GM23338 (cell line): ENCODE measurements at regions not wholly inside any gene's neighbourhood (a gene's known extent, or its start where the extent isn't known, plus 50 kb on each side); places are given as distances from the start of the nearest gene placed in this dataset.

Experiments
- ATAC-seq: fragments of 200-7000 bp; cut with Tn5 transposase; 3 replicates; pipeline ENCODE4 v1.9.1; 2020
- DNase-seq: peaks from one replicate; pipeline ENCODE4 v3.0.0-alpha.2; 2015; ENCODE audit warnings: low spot score
- H2AFZ ChIP-seq: fragments of 200-600 bp; sonication (generic); 2 replicates; pipeline ENCODE4 v1.8.0; 2016; ENCODE audit warnings: antibody characterized with exemption, mild to moderate bottlenecking, moderate library complexity
- H3F3A ChIP-seq: fragments of 200-600 bp; sonication (generic); replicated peaks from 2 replicates; pipeline ENCODE4 v1.8.0; 2017; ENCODE audit warnings: antibody characterized with exemption, mixed run types, low read depth
- H3K27ac ChIP-seq: fragments of 200-600 bp; sonication (generic); 2 replicates; pipeline ENCODE4 v1.6.1; 2016; ENCODE audit warnings: low read depth
- H3K27me3 ChIP-seq: fragments of 200-600 bp; sonication (generic); 2 replicates; pipeline ENCODE4 v1.8.0; 2016; ENCODE audit warnings: mild to moderate bottlenecking, mixed run types, moderate library complexity; ENCODE audit not compliant: insufficient read depth
- H3K36me3 ChIP-seq: fragments of 200-600 bp; sonication (generic); 2 replicates; pipeline ENCODE4 v1.8.0; 2016; ENCODE audit warnings: mild to moderate bottlenecking; ENCODE audit not compliant: insufficient read depth
- H3K4me1 ChIP-seq: fragments of 200-600 bp; sonication (generic); 2 replicates; pipeline ENCODE4 v1.8.0; 2016; ENCODE audit warnings: mild to moderate bottlenecking, moderate library complexity; ENCODE audit not compliant: insufficient read depth
- H3K4me2 ChIP-seq: fragments of 200-600 bp; sonication (generic); 2 replicates; pipeline ENCODE4 v1.7.1; 2017; ENCODE audit warnings: mixed run types
- H3K4me3 ChIP-seq: fragments of 200-600 bp; sonication (generic); 2 replicates; pipeline ENCODE4 v1.6.1; 2016; ENCODE audit warnings: mixed run types
- H3K79me2 ChIP-seq: fragments of 200-600 bp; sonication (generic); replicated peaks from 2 replicates; pipeline ENCODE4 v1.8.0; 2017; ENCODE audit warnings: mild to moderate bottlenecking; ENCODE audit not compliant: insufficient read depth
- H3K9me2 ChIP-seq: fragments of 200-600 bp; sonication (generic); 2 replicates; pipeline ENCODE4 v1.8.0; 2017; ENCODE audit not compliant: insufficient read depth
- H4K20me1 ChIP-seq: fragments of 200-600 bp; sonication (generic); replicated peaks from 2 replicates; pipeline ENCODE4 v1.8.0; 2017; ENCODE audit warnings: mild to moderate bottlenecking; ENCODE audit not compliant: insufficient read depth
- H3K27ac Mint-ChIP-seq: 2 replicates; pipeline ENCODE4 v1.8.0; 2020; ENCODE audit warnings: inconsistent platforms, mild to moderate bottlenecking, moderate library complexity, mixed read lengths
- H3K27me3 Mint-ChIP-seq: 3 replicates; pipeline ENCODE4 v1.8.0; 2022; ENCODE audit warnings: low read depth, mild to moderate bottlenecking, moderate library complexity, mixed read lengths, inconsistent platforms; ENCODE audit not compliant: insufficient read depth, poor library complexity
- H3K36me3 Mint-ChIP-seq: 3 replicates; pipeline ENCODE4 v1.8.0; 2021; ENCODE audit warnings: low read depth, mild to moderate bottlenecking, inconsistent platforms, moderate library complexity, mixed read lengths
- H3K4me1 Mint-ChIP-seq: 3 replicates; pipeline ENCODE4 v1.8.0; 2020; ENCODE audit warnings: mild to moderate bottlenecking, inconsistent platforms, mixed read lengths
- H3K4me3 Mint-ChIP-seq: 3 replicates; pipeline ENCODE4 v1.8.0; 2021; ENCODE audit warnings: moderate library complexity, mild to moderate bottlenecking, inconsistent platforms, mixed read lengths
- H3K9me3 Mint-ChIP-seq: 3 replicates; pipeline ENCODE4 v1.8.0; 2020; ENCODE audit warnings: moderate library complexity, mild to moderate bottlenecking, inconsistent platforms, mixed read lengths
- CREB1 ChIP-seq: fragments of 250-450 bp; sonication (Bioruptor Pico); IDR thresholded peaks from 2 replicates; pipeline ENCODE4 v1.5.0; 2020; ENCODE audit warnings: low read depth, mild to moderate bottlenecking, moderate library complexity
- EZH2 ChIP-seq: fragments of 200-600 bp; sonication (generic); IDR thresholded peaks from one replicate; pipeline ENCODE4 v1.8.0; 2017; ENCODE audit warnings: antibody characterized with exemption, mild to moderate bottlenecking, low read depth; ENCODE audit not compliant: unreplicated experiment
- JUNB ChIP-seq: IDR thresholded peaks from one replicate; pipeline ENCODE4 v1.6.1; 2016; ENCODE audit warnings: antibody characterized with exemption; ENCODE audit not compliant: unreplicated experiment
- NANOG ChIP-seq: IDR thresholded peaks from 2 replicates; pipeline ENCODE4 v1.6.1; 2016; ENCODE audit warnings: antibody characterized with exemption, borderline replicate concordance
- POLR2AphosphoS5 ChIP-seq: IDR thresholded peaks from 2 replicates; pipeline ENCODE4 v1.6.1; 2016; ENCODE audit warnings: antibody characterized with exemption, low read depth
- STAT1 ChIP-seq: IDR thresholded peaks from one replicate; pipeline ENCODE4 v1.6.1; 2016; ENCODE audit warnings: antibody characterized with exemption; ENCODE audit not compliant: unreplicated experiment
- ZNF331 ChIP-seq: fragments of 250-450 bp; sonication (Bioruptor Pico); IDR thresholded peaks from 2 replicates; pipeline ENCODE4 v1.5.0; 2020; ENCODE audit warnings: low read depth, mild to moderate bottlenecking, moderate library complexity
- TF ChIP-seq, protein P1 (sequence below): IDR thresholded peaks from one replicate; pipeline ENCODE4 v1.6.1; 2018; ENCODE audit warnings: antibody characterized with exemption; ENCODE audit not compliant: unreplicated experiment
- TF ChIP-seq, protein P2 (sequence below), 2 experiments: fragments of 200-600 bp in 1 of 2; sonication (generic) in 1 of 2; conservative IDR thresholded peaks; 2 replicates each; pipeline versions ENCODE4 v1.5.1 to v1.6.1; 2016 to 2017; ENCODE audit warnings: antibody characterized with exemption in 2 of 2, low read depth in 2 of 2, mild to moderate bottlenecking in 2 of 2, moderate library complexity in 1 of 2
- TF ChIP-seq, protein P3 (sequence below): IDR thresholded peaks from 2 replicates; pipeline ENCODE4 v1.6.1; 2016; ENCODE audit warnings: antibody characterized with exemption
- TF ChIP-seq, protein P4 (sequence below): fragments of 250-450 bp; sonication (Bioruptor Pico); IDR thresholded peaks from 2 replicates; pipeline ENCODE4 v1.5.0; 2020; ENCODE audit warnings: mild to moderate bottlenecking, moderate library complexity

DNA sequence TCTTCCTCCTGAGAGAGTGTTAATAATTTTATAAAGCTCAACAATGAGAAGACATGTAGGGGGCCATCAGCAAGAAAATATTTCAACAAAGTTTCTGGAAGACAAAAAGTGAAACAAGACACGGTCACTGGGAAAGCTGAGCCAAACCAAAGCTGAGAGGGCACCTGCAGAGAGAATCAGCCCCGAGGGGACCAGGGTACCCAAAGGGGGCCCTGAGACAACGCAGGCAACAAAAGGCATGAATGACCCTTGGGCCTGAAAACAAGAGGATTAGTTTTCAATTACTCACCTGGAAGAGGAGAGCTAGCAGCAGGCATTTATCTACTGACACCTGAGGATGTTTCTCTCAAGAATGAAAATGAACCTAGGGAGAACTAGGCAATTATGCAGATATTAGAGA is 461.2 kb upstream of the MGMT start (continued):
- TF ChIP-seq, protein P1, sequence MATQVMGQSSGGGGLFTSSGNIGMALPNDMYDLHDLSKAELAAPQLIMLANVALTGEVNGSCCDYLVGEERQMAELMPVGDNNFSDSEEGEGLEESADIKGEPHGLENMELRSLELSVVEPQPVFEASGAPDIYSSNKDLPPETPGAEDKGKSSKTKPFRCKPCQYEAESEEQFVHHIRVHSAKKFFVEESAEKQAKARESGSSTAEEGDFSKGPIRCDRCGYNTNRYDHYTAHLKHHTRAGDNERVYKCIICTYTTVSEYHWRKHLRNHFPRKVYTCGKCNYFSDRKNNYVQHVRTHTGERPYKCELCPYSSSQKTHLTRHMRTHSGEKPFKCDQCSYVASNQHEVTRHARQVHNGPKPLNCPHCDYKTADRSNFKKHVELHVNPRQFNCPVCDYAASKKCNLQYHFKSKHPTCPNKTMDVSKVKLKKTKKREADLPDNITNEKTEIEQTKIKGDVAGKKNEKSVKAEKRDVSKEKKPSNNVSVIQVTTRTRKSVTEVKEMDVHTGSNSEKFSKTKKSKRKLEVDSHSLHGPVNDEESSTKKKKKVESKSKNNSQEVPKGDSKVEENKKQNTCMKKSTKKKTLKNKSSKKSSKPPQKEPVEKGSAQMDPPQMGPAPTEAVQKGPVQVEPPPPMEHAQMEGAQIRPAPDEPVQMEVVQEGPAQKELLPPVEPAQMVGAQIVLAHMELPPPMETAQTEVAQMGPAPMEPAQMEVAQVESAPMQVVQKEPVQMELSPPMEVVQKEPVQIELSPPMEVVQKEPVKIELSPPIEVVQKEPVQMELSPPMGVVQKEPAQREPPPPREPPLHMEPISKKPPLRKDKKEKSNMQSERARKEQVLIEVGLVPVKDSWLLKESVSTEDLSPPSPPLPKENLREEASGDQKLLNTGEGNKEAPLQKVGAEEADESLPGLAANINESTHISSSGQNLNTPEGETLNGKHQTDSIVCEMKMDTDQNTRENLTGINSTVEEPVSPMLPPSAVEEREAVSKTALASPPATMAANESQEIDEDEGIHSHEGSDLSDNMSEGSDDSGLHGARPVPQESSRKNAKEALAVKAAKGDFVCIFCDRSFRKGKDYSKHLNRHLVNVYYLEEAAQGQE: no peak
- TF ChIP-seq, protein P2, sequence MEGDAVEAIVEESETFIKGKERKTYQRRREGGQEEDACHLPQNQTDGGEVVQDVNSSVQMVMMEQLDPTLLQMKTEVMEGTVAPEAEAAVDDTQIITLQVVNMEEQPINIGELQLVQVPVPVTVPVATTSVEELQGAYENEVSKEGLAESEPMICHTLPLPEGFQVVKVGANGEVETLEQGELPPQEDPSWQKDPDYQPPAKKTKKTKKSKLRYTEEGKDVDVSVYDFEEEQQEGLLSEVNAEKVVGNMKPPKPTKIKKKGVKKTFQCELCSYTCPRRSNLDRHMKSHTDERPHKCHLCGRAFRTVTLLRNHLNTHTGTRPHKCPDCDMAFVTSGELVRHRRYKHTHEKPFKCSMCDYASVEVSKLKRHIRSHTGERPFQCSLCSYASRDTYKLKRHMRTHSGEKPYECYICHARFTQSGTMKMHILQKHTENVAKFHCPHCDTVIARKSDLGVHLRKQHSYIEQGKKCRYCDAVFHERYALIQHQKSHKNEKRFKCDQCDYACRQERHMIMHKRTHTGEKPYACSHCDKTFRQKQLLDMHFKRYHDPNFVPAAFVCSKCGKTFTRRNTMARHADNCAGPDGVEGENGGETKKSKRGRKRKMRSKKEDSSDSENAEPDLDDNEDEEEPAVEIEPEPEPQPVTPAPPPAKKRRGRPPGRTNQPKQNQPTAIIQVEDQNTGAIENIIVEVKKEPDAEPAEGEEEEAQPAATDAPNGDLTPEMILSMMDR (conservative IDR thresholded peaks at IDR 0.05; ENCODE audit: low read depth in 2 of 2): no peak
- TF ChIP-seq STAT1 (no peak), POLR2AphosphoS5 (no peak), JUNB (no peak), NANOG (no peak), ZNF331 (CRISPR knock-in tag) (no peak), CREB1 (CRISPR knock-in tag) (no peak), EZH2 (no peak)
- TF ChIP-seq, protein P3, sequence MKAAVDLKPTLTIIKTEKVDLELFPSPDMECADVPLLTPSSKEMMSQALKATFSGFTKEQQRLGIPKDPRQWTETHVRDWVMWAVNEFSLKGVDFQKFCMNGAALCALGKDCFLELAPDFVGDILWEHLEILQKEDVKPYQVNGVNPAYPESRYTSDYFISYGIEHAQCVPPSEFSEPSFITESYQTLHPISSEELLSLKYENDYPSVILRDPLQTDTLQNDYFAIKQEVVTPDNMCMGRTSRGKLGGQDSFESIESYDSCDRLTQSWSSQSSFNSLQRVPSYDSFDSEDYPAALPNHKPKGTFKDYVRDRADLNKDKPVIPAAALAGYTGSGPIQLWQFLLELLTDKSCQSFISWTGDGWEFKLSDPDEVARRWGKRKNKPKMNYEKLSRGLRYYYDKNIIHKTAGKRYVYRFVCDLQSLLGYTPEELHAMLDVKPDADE: no peak

DNA sequence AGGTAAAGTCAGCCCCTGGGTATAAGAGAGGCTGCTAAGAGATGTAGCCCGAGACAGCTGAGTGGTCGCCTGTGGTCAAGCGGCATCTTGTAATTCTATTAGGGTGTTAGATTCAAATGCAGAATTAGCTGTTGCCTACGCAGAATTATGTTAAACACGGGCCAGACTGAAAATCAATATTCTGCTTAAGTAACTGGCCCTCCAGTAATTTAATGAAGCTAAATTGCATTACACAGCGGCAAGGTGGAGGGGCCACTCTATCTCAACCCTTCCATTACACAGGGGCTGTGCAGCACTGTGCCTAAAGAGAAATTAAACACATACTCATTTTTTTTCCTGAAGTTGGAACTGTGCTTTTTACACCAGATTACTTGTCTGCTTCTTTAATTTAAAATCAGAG is 448.5 kb upstream of the MGMT start:
- no peaks in the 10 kb centered on the region for H3K27me3 Mint-ChIP-seq
- no peaks in the 10 kb centered on the region for H3K9me2 ChIP-seq
- no peak overlapping the region for H3K4me2 ChIP-seq
- H3K27me3 ChIP-seq: no peaks in the 10 kb centered on the region
- no peak overlapping the region for H2AFZ ChIP-seq
- no peaks in the 10 kb centered on the region for H3K36me3 Mint-ChIP-seq
- no peaks in the 10 kb centered on the region for H3K36me3 ChIP-seq
- no peaks in the 10 kb centered on the region for H3K9me3 Mint-ChIP-seq
- H3K4me3 ChIP-seq: no peak overlapping the region
- peaks cover 33% of the 10 kb centered on the region for H3K4me1 Mint-ChIP-seq
- H3K79me2 ChIP-seq: no peaks in the 10 kb centered on the region
- peaks cover 26% of the 10 kb centered on the region for H3K4me1 ChIP-seq
- no peak for DNase-seq
- no peak overlapping the region for H3K27ac Mint-ChIP-seq
- no peak for ATAC-seq
- H3K27ac ChIP-seq: no peak overlapping the region
- H3F3A ChIP-seq: no peaks in the 10 kb centered on the region
- no peaks in the 10 kb centered on the region for H4K20me1 ChIP-seq
- H3K4me3 Mint-ChIP-seq: no peak overlapping the region
- TF ChIP-seq, protein P4, sequence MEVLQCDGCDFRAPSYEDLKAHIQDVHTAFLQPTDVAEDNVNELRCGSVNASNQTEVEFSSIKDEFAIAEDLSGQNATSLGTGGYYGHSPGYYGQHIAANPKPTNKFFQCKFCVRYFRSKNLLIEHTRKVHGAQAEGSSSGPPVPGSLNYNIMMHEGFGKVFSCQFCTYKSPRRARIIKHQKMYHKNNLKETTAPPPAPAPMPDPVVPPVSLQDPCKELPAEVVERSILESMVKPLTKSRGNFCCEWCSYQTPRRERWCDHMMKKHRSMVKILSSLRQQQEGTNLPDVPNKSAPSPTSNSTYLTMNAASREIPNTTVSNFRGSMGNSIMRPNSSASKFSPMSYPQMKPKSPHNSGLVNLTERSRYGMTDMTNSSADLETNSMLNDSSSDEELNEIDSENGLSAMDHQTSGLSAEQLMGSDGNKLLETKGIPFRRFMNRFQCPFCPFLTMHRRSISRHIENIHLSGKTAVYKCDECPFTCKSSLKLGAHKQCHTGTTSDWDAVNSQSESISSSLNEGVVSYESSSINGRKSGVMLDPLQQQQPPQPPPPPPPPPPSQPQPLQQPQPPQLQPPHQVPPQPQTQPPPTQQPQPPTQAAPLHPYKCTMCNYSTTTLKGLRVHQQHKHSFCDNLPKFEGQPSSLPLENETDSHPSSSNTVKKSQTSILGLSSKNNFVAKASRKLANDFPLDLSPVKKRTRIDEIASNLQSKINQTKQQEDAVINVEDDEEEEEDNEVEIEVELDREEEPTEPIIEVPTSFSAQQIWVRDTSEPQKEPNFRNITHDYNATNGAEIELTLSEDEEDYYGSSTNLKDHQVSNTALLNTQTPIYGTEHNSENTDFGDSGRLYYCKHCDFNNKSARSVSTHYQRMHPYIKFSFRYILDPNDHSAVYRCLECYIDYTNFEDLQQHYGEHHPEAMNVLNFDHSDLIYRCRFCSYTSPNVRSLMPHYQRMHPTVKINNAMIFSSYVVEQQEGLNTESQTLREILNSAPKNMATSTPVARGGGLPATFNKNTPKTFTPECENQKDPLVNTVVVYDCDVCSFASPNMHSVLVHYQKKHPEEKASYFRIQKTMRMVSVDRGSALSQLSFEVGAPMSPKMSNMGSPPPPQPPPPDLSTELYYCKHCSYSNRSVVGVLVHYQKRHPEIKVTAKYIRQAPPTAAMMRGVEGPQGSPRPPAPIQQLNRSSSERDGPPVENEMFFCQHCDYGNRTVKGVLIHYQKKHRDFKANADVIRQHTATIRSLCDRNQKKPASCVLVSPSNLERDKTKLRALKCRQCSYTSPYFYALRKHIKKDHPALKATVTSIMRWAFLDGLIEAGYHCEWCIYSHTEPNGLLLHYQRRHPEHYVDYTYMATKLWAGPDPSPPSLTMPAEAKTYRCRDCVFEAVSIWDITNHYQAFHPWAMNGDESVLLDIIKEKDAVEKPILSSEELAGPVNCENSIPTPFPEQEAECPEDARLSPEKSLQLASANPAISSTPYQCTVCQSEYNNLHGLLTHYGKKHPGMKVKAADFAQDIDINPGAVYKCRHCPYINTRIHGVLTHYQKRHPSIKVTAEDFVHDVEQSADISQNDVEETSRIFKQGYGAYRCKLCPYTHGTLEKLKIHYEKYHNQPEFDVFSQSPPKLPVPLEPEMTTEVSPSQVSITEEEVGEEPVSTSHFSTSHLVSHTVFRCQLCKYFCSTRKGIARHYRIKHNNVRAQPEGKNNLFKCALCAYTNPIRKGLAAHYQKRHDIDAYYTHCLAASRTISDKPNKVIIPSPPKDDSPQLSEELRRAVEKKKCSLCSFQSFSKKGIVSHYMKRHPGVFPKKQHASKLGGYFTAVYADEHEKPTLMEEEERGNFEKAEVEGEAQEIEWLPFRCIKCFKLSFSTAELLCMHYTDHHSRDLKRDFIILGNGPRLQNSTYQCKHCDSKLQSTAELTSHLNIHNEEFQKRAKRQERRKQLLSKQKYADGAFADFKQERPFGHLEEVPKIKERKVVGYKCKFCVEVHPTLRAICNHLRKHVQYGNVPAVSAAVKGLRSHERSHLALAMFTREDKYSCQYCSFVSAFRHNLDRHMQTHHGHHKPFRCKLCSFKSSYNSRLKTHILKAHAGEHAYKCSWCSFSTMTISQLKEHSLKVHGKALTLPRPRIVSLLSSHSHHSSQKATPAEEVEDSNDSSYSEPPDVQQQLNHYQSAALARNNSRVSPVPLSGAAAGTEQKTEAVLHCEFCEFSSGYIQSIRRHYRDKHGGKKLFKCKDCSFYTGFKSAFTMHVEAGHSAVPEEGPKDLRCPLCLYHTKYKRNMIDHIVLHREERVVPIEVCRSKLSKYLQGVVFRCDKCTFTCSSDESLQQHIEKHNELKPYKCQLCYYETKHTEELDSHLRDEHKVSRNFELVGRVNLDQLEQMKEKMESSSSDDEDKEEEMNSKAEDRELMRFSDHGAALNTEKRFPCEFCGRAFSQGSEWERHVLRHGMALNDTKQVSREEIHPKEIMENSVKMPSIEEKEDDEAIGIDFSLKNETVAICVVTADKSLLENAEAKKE (CRISPR knock-in tag): no peak
- TF ChIP-seq, protein P3: no peak
